Stimulated activated CD4-positive, alpha-beta T cell treated with anti-CD3 and anti-CD28 coated beads, Interleukin-2, amount 100 ng/mL, for 4 hours (primary cell): ENCODE measurements at regions not wholly inside any gene's neighbourhood (a gene's known extent, or its start where the extent isn't known, plus 50 kb on each side); places are given as distances from the start of the nearest gene placed in this dataset.

ENCODE experiments used
- DNase-seq: peaks from one replicate; pipeline ENCODE4 v3.0.0-alpha.2; 2020; ENCODE audit warnings: low read depth

DNA sequence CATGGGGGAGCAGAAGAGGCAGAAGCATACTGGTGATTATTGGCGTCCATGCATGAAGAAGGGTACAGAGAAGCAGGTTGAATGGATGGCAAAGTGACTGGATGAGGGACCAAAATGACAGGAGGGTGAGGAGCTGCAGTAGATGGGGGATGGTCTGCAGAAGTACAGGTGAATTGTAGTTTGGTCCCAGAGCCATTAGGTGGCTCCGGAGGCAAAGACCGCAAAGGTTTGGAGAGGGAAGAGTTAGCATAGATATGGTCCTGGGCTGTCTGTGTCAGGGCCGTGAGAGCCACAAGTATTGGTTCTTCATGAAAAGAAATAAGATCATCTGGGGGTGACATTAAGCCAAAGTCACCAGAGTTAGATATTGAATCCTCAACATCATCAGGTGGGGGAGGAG lies 59.0 kb upstream of the ZNF726 start:
- DNase-seq, result no peak

DNA sequence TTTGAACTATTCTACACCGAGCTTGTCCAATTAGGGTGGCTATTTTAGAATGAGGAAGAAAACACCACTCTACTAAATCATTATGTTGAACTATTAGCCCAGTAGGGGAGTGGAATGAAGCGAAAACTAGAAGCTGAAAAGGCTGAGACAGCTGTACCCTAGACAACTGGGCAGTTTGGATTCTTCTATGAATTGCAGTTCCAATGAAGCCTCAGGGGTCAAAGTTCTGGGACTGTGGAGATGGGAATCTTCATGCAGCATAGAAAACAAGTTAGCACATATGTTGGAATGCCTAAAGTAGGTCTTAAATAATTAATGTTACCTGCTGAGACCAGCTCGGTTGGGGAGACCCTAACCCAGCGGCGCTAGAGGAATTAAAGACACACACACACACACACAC lies 62.7 kb upstream of the ZNF726 start:
- no peak for DNase-seq

DNA sequence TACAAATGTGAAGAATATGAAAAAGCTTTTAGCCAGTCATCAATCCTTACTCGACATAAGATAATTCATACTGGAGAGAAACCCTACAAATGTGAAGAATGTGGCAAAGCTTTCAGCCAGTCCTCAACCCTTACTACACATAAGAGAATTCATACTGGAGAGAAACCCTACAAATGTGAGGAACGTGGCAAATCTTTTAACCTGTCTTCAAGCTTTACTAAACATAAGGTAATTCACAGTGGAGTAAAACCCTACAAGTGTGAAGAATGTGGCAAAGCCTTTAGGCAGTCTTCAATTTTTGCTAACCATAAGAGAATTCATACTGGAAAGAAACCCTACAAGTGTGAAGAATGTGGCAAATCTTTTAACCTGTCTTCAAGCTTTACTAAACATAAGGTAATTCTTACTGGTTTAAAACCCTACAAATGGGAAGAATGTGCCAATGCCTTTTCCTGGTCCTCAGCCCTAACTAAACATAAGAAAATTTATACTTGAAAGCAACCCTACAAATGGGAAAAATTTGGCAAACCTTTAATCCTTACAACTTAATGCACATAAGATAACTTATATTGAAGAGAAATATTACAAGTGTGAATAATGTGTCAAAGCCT lies 74.1 kb upstream of the ZNF681 start:
- DNase-seq, result no peak

DNA sequence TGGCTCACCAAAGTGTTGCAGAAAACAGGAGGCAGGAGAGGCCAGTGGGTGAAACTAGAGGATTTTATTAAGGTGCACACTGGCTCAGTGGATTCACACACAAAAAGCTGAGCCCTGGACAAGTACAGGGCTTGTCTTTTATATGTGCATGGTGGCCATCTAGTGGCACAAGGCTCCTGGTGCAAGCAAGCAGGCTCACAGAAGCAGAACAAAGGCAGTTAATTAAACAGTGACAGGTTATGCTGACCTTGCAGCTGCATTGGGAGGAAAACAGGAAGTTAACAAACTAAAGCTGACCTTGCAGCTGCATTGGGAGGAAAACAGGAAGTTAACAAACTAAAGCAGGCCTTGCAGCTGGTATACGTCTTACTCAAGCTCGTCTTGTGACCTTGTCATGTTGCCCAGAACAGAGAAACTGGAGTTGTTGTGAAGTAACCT lies 65.3 kb upstream of the ZNF681 start:
- DNase-seq, result no peak

DNA sequence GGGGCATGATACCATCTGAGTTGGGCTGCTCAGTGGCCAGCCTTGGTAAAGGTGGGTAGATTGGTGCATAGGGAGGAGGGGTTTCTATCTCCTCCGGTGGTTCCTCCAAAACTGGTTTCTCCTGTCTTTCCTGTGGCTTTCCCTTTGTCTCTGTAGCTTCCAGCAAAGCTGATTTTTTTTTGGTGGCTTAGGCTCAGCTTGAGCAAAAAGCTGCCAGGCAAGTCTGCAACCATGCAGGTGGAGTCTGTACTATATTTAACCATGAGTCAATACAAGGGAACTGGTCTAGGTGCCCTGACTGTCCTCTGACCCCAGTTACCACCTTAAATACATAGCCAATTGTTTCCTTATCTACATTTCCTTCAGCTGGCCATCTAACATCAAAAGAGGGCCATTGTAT lies 64.0 kb upstream of the ZNF681 start:
- no peak for DNase-seq

DNA sequence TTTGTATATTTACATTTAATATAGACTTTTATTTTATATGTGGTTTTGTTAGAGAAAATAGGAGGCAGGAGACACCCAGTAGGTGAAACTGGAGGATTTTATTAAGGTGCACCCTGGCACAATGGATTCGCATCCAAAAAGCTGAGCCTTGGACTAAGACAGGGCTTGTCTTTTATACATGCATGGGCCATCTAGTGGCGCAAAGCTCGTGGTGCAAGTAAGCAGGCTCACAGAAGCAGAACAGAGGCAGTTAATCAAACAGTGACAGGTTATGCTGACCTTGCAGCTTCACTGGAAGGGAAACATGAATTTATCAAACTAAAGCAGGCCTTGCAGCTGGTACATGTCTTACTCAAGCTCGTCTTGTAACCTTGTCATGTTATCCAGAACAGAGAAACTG lies 58.8 kb upstream of the ZNF681 start:
- peak; percentile 19 for DNase-seq

DNA sequence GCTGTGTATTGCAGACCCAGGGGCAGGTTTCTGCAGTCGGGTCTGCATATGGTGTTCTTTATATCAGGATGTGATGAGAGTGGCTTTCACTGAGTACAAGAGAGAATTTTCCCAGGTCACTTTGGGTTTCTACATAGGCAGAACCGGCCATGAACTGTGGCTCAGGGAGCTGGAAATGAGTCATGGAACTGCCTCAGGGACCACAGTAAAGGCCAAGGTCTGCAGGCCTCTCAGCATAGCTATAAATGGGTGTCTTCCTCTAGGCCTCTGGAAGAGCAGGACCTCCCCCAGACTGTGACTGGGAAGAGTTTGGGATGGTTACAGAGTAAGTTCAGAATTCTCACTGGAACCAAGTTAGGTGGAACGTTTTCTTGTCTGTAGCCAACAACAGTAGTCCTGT lies 51.8 kb upstream of the ZNF681 start:
- DNase-seq, result no peak
